HepG2 (cell line): ENCODE measurements at regions not wholly inside any gene's neighbourhood (a gene's known extent, or its start where the extent isn't known, plus 50 kb on each side); places are given as distances from the start of the nearest gene placed in this dataset.
A peak's percentile ranks its signal among the peaks of the same experiment; 100 is the strongest.
"Not testable (repeated sequence)": the region's sequence is repeated elsewhere in the genome, so short reads cannot be mapped to it uniquely, and the experiment has no call there.

ENCODE experiments used
- ATAC-seq: fragments of 200-7000 bp; cut with Tn5 transposase; 3 replicates; pipeline ENCODE4 v1.9.1; 2020; ENCODE audit warnings: mild to moderate bottlenecking, moderate library complexity
- BruUV-seq: library from RNA; stranded (reverse); fragments of 400-500 nt; replicated peaks from 2 replicates; lab custom pipeline; 2021; lab: Mats Ljungman, UMichigan
- CTCF ChIA-PET: fragments of 300-600 bp; formaldehyde crosslinking; extraction: SDS; loops from one replicate; lab custom pipeline; 2021; ENCODE audit warnings: low total read pairs, inconsistent platforms, low intra/inter-chr PET ratio; lab: Yijun Ruan, JAX
- POLR2A ChIA-PET: fragments of 350-600 bp; sonication (Branson Sonifier 250); formaldehyde crosslinking; loops from one replicate; lab custom pipeline; 2020; ENCODE audit warnings: antibody characterized with exemption, inconsistent platforms; lab: Yijun Ruan, JAX
- DNase-seq: peaks from one replicate; pipeline ENCODE4 v3.0.0-alpha.2; 2015; ENCODE audit warnings: low spot score
- FAIRE-seq: peaks from 3 replicates; lab custom pipeline; 2011; peaks lifted over from hg19 to GRCh38; lab: Jason Lieb, UNC
- H2AFZ ChIP-seq: one replicate; pipeline ENCODE4 v1.6.1; 2011; ENCODE audit warnings: low read length, inconsistent platforms
- H3K27ac ChIP-seq: fragments of 300-600 bp; 3 replicates; pipeline ENCODE4 v1.8.0; 2011; ENCODE audit warnings: mixed run types, mild to moderate bottlenecking, mixed read lengths, low read length, inconsistent platforms; ENCODE audit not compliant: insufficient read depth; ENCODE audit errors: extremely low read length
- H3K27me3 ChIP-seq, 2 experiments: fragments of 200-600 bp in 1 of 2; 2 replicates in 1 of 2; 3 replicates in 1 of 2; pipeline versions ENCODE4 v1.6.0 to v1.8.0; 2011; ENCODE audit warnings: low read length in 2 of 2, mild to moderate bottlenecking in 2 of 2, moderate library complexity in 2 of 2, inconsistent platforms in 1 of 2; ENCODE audit not compliant: insufficient read depth in 2 of 2, control insufficient read depth in 1 of 2
- H3K36me3 ChIP-seq, 2 experiments: fragments of 200-600 bp in 1 of 2; replicated peaks in 1 of 2; 2 replicates in 1 of 2; 3 replicates in 1 of 2; pipeline versions ENCODE4 v1.5.1 to v1.8.0; 2011; ENCODE audit warnings: low read length in 2 of 2, inconsistent platforms in 1 of 2; ENCODE audit not compliant: insufficient read depth in 2 of 2, control insufficient read depth in 1 of 2
- H3K4me1 ChIP-seq: 2 replicates; pipeline ENCODE4 v1.5.1; 2012; ENCODE audit warnings: low read length, inconsistent platforms; ENCODE audit not compliant: insufficient read depth
- H3K4me2 ChIP-seq: 2 replicates; pipeline ENCODE4 v1.6.0; 2011; ENCODE audit warnings: low read depth, low read length, inconsistent platforms
- H3K4me3 ChIP-seq, 3 experiments: fragments of 200-600 bp in 1 of 3; sonication (generic), shearing (Covaris generic) in 1 of 3; replicated peaks in 1 of 3; 2 replicates each; pipeline ENCODE4 v1.5.1; 2011 to 2016; ENCODE audit warnings: low read length in 3 of 3, inconsistent platforms in 2 of 3, low read depth in 2 of 3, mild to moderate bottlenecking in 2 of 3, control low read depth in 1 of 3, mixed read lengths in 1 of 3; ENCODE audit not compliant: insufficient read depth in 1 of 3
- H3K79me2 ChIP-seq: one replicate; pipeline ENCODE4 v1.6.1; 2011; ENCODE audit warnings: low read length, inconsistent platforms; ENCODE audit not compliant: insufficient read depth
- H3K9ac ChIP-seq: 2 replicates; pipeline ENCODE4 v1.6.0; 2011; ENCODE audit warnings: mild to moderate bottlenecking, low read depth, low read length, inconsistent platforms; ENCODE audit not compliant: insufficient read depth
- H3K9me3 ChIP-seq: 2 replicates; pipeline ENCODE4 v1.5.1; 2012; ENCODE audit warnings: mild to moderate bottlenecking, low read length
- H4K20me1 ChIP-seq: 2 replicates; pipeline ENCODE4 v1.6.0; 2011; ENCODE audit warnings: inconsistent platforms, mild to moderate bottlenecking, low read length, moderate library complexity; ENCODE audit not compliant: insufficient read depth
- WGBS: methylation state at CpG from one replicate; pipeline ENCODE4 v1.1.6; 2017; ENCODE audit warnings: low lambda C conversion rate; 5-methylcytosine and 5-hydroxymethylcytosine counted together
- in situ Hi-C: cut with HindIII; loops from 2 replicates; pipeline ENCODE4 v1.10.0; 2017; ENCODE audit warnings: low pct_unique_long_range_greater_than_20kb; ENCODE audit not compliant: extremely low pct_ligation_motif_present
- intact Hi-C: fragments of 100-400 bp; cut with micrococcal nuclease; formaldehyde crosslinking; loops from one replicate; pipeline ENCODE4 v1.10.0; 2022; ENCODE audit not compliant: unreplicated experiment
- TF ChIP-seq, protein P1 (sequence below), 2 experiments: fragments of 450-650 bp in 1 of 2; sonication (generic) in 1 of 2; formaldehyde crosslinking in 1 of 2; IDR thresholded peaks; 2 replicates each; pipeline versions ENCODE4 v1.6.1 to v1.8.0; 2016 to 2022; ENCODE audit warnings: antibody characterized with exemption in 1 of 2, mild to moderate bottlenecking in 1 of 2, missing genetic modification reagents in 1 of 2

DNA sequence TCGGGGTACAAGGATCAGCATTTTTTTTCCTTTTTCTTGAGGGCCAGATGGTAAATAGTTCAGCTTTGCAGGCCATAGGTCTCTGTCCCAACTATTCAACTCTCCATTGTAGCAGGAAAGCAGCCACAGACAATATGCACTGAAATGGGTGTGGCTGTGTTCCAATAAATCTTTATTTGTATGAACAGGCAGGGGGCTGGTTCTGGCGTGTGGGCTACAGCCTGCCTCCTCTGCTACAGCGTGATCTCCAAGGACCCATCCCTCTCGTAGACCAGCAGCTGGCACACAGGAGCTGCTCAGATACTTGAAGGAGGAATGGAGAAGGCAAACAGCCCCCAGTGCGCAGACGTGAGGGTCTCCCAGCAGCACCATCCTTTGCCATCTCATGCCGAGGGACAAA is 91.8 kb upstream of the FRG2C start:
- CTCF ChIA-PET, POLR2A ChIA-PET, in situ Hi-C loops, ATAC-seq, intact Hi-C loops, H2AFZ ChIP-seq, H3K79me2 ChIP-seq, H3K9ac ChIP-seq, FAIRE-seq, DNase-seq, H3K4me1 ChIP-seq, H3K27ac ChIP-seq, H4K20me1 ChIP-seq, H3K9me3 ChIP-seq, H3K36me3 ChIP-seq, BruUV-seq, H3K27me3 ChIP-seq, H3K4me3 ChIP-seq, H3K4me2 ChIP-seq: not testable (repeated sequence)
- TF ChIP-seq, protein P1, sequence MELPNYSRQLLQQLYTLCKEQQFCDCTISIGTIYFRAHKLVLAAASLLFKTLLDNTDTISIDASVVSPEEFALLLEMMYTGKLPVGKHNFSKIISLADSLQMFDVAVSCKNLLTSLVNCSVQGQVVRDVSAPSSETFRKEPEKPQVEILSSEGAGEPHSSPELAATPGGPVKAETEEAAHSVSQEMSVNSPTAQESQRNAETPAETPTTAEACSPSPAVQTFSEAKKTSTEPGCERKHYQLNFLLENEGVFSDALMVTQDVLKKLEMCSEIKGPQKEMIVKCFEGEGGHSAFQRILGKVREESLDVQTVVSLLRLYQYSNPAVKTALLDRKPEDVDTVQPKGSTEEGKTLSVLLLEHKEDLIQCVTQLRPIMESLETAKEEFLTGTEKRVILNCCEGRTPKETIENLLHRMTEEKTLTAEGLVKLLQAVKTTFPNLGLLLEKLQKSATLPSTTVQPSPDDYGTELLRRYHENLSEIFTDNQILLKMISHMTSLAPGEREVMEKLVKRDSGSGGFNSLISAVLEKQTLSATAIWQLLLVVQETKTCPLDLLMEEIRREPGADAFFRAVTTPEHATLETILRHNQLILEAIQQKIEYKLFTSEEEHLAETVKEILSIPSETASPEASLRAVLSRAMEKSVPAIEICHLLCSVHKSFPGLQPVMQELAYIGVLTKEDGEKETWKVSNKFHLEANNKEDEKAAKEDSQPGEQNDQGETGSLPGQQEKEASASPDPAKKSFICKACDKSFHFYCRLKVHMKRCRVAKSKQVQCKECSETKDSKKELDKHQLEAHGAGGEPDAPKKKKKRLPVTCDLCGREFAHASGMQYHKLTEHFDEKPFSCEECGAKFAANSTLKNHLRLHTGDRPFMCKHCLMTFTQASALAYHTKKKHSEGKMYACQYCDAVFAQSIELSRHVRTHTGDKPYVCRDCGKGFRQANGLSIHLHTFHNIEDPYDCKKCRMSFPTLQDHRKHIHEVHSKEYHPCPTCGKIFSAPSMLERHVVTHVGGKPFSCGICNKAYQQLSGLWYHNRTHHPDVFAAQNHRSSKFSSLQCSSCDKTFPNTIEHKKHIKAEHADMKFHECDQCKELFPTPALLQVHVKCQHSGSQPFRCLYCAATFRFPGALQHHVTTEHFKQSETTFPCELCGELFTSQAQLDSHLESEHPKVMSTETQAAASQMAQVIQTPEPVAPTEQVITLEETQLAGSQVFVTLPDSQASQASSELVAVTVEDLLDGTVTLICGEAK (IDR thresholded peaks at IDR 0.05) = not testable (repeated sequence)
- TF ChIP-seq, protein P1 (CRISPR knock-in tag; IDR thresholded peaks at IDR 0.05) = peak; percentile 83
- 44% methylated on average over 4 of the region's 7 CpGs for WGBS

DNA sequence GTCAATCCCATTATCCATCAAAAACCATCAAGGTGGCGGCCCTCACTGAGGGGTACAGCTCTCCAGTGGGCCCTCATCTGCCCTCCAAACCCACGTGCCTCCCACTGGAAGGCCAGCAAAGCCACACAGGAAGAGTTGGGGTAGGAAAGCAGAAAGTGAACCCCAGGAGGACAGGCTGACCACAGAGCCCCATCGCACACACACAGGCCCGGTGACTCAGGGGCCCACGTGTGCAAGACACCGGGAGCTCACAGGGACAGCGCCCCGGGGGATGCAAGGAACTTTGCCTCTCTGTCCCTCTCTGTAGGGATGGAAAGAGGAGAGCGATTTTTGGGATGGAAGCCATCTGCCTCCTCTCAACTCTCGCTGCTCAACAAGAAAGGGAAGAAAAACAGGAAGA is 85.0 kb upstream of the FRG2C start:
- H3K4me2 ChIP-seq, POLR2A ChIA-PET, in situ Hi-C loops, H3K4me1 ChIP-seq, H3K9ac ChIP-seq, H3K9me3 ChIP-seq, DNase-seq, H3K4me3 ChIP-seq, H4K20me1 ChIP-seq, CTCF ChIA-PET, H2AFZ ChIP-seq, intact Hi-C loops, H3K27ac ChIP-seq, H3K27me3 ChIP-seq, H3K36me3 ChIP-seq, BruUV-seq, ATAC-seq, FAIRE-seq, H3K79me2 ChIP-seq: not testable (repeated sequence)
- WGBS = 26% methylated on average over 6 of the region's 10 CpGs

DNA sequence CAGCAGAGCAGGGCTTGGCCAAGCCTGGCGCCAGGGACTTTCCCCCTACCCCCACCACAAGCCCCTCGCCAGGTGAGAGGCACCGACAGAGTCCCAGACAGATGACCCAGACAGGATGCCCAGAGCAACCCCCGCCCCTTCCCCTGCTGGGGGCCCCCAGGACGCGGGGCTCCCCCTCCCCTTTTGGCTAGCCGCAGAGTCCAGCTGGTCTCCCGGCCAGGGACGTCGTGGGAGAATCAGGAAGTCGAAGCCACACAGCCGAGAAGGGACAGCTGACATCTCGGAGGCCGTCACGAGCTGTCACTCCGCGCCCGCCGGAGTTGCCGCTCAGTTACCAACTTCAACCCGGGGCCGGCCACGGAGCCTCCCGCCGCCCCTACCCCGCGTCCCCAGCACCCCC is 84.6 kb upstream of the FRG2C start:
- no CpG with 5 or more reads among the region's 27 CpGs for WGBS

More for the DNA sequence above, 84.6 kb upstream of the FRG2C start:
- H2AFZ ChIP-seq, intact Hi-C loops, H3K9me3 ChIP-seq, ATAC-seq, DNase-seq, CTCF ChIA-PET, in situ Hi-C loops, H4K20me1 ChIP-seq, H3K36me3 ChIP-seq, H3K4me3 ChIP-seq, H3K79me2 ChIP-seq, H3K9ac ChIP-seq, FAIRE-seq, H3K4me1 ChIP-seq, H3K27me3 ChIP-seq, H3K4me2 ChIP-seq, H3K27ac ChIP-seq, BruUV-seq, POLR2A ChIA-PET: not testable (repeated sequence)
